ENCODE measurements at regions not wholly inside any gene's neighbourhood (a gene's known extent, or its start where the extent isn't known, plus 50 kb on each side); places are given as distances from the start of the nearest gene placed in this dataset.

DNA sequence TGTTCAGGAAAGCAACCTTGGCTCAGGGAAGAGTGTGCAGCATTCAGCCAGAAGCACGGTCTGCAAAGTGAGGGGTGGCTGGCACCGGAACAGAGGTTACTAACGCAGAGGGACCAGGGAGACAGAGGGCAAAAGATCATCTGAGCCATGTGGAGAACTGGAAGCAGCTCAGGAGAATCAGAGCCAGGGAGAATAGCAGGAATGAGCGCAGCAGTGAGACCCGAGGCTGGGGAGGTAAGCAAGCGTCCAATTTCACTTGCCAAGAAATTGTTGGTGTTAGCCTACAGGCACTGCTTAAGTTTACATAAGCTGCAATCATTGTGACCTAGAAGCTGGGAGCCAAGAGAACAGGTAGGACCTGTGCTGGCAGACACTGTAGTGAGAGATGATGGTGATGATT, 372.6 kb upstream of the POU3F3 start:
- Mint-ChIP-seq H3K27ac (no peak overlapping the region), H3K4me1 (peaks cover 2% of the 10 kb centered on the region; the same call in 1 of the 3 replicates), H3K36me3 (ENCODE audit: low read depth) (no peaks in the 10 kb centered on the region), H3K4me3 (no peak overlapping the region), H3K27me3 (ENCODE audit: insufficient read depth, low read depth, poor library complexity) (peaks cover 4% of the 10 kb centered on the region), H3K9me3 (no peaks in the 10 kb centered on the region; the same call in 2 of the 3 replicates)
- no peak overlapping the region for H3K4me2 ChIP-seq
- H3K79me2 ChIP-seq (replicated peaks; ENCODE audit: insufficient read depth), result no peaks in the 10 kb centered on the region
- no peaks in the 10 kb centered on the region for H3K4me1 ChIP-seq (ENCODE audit: insufficient read depth)
- no peaks in the 10 kb centered on the region for H4K20me1 ChIP-seq (replicated peaks; ENCODE audit: insufficient read depth)
- DNase-seq (ENCODE audit: low spot score) (no peak), ATAC-seq (no peak)
- H2AFZ ChIP-seq, result no peak overlapping the region
- H3K27ac ChIP-seq (ENCODE audit: low read depth), result no peak overlapping the region
- H3K4me3 ChIP-seq, result no peak overlapping the region
- H3K27me3 ChIP-seq (ENCODE audit: insufficient read depth), result no peaks in the 10 kb centered on the region
- no peak for TF ChIP-seq ZNF462 (CRISPR knock-in tag; IDR thresholded peaks at IDR 0.05)
- no peak for TF ChIP-seq NANOG (IDR thresholded peaks at IDR 0.05; ENCODE audit: borderline replicate concordance)
- TF ChIP-seq POLR2AphosphoS5 (IDR thresholded peaks at IDR 0.05; ENCODE audit: low read depth), result no peak
- TF ChIP-seq, protein P1, sequence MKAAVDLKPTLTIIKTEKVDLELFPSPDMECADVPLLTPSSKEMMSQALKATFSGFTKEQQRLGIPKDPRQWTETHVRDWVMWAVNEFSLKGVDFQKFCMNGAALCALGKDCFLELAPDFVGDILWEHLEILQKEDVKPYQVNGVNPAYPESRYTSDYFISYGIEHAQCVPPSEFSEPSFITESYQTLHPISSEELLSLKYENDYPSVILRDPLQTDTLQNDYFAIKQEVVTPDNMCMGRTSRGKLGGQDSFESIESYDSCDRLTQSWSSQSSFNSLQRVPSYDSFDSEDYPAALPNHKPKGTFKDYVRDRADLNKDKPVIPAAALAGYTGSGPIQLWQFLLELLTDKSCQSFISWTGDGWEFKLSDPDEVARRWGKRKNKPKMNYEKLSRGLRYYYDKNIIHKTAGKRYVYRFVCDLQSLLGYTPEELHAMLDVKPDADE (IDR thresholded peaks at IDR 0.05), result no peak
- TF ChIP-seq ZNF114 (CRISPR knock-in tag; IDR thresholded peaks at IDR 0.05), result no peak
- TF ChIP-seq EZH2phosphoT487 (IDR thresholded peaks at IDR 0.05; ENCODE audit: unreplicated experiment), result no peak
- no peak for TF ChIP-seq CTCF (conservative IDR thresholded peaks at IDR 0.05; ENCODE audit: low read depth in 2 of 2)
- no peak for TF ChIP-seq STAT1 (IDR thresholded peaks at IDR 0.05; ENCODE audit: unreplicated experiment)
- no peak for TF ChIP-seq JUNB (IDR thresholded peaks at IDR 0.05; ENCODE audit: unreplicated experiment)
- TF ChIP-seq, protein P2, sequence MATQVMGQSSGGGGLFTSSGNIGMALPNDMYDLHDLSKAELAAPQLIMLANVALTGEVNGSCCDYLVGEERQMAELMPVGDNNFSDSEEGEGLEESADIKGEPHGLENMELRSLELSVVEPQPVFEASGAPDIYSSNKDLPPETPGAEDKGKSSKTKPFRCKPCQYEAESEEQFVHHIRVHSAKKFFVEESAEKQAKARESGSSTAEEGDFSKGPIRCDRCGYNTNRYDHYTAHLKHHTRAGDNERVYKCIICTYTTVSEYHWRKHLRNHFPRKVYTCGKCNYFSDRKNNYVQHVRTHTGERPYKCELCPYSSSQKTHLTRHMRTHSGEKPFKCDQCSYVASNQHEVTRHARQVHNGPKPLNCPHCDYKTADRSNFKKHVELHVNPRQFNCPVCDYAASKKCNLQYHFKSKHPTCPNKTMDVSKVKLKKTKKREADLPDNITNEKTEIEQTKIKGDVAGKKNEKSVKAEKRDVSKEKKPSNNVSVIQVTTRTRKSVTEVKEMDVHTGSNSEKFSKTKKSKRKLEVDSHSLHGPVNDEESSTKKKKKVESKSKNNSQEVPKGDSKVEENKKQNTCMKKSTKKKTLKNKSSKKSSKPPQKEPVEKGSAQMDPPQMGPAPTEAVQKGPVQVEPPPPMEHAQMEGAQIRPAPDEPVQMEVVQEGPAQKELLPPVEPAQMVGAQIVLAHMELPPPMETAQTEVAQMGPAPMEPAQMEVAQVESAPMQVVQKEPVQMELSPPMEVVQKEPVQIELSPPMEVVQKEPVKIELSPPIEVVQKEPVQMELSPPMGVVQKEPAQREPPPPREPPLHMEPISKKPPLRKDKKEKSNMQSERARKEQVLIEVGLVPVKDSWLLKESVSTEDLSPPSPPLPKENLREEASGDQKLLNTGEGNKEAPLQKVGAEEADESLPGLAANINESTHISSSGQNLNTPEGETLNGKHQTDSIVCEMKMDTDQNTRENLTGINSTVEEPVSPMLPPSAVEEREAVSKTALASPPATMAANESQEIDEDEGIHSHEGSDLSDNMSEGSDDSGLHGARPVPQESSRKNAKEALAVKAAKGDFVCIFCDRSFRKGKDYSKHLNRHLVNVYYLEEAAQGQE (IDR thresholded peaks at IDR 0.05; ENCODE audit: unreplicated experiment), result no peak
- TF ChIP-seq CREB1 (CRISPR knock-in tag; IDR thresholded peaks at IDR 0.05; ENCODE audit: low read depth), result no peak
- H3K9me2 ChIP-seq (ENCODE audit: insufficient read depth), result peaks cover 13% of the 10 kb centered on the region
- no peaks in the 10 kb centered on the region for H3K36me3 ChIP-seq (ENCODE audit: insufficient read depth)
- no peaks in the 10 kb centered on the region for H3F3A ChIP-seq (replicated peaks; ENCODE audit: low read depth)
